HG03060 (cell line): ENCODE measurements at regions not wholly inside any gene's neighbourhood (a gene's known extent, or its start where the extent isn't known, plus 50 kb on each side); places are given as distances from the start of the nearest gene placed in this dataset.
"Not testable (repeated sequence)": the region's sequence is repeated elsewhere in the genome, so short reads cannot be mapped to it uniquely, and the experiment has no call there.

Experiments used
- ATAC-seq: cut with Tn5 transposase; IDR thresholded peaks from one replicate; pipeline ENCODE4 v1.9.1; 2021; ENCODE audit warnings: low read depth, moderate number of reproducible peaks; ENCODE audit not compliant: unreplicated experiment

DNA sequence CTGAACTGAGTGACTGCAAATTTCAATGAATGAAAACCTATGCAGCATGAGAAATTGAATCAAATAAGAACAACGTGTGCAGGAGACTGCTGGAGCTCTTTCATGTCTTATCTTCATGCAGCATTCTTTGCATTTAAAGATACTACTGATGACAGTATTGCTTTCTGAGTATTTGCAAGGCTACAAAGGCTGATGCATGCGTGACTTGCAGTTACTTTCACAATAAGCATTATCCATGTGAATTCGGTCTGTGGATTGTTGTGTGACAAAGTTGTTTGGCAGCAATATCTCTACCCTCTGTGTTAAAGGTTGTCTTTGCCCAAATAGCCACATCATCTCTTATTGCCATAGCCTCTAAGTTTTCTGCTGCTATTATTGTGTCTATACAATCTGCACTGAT, 102.1 kb upstream of the FBXL17 start:
- ATAC-seq = no peak

DNA sequence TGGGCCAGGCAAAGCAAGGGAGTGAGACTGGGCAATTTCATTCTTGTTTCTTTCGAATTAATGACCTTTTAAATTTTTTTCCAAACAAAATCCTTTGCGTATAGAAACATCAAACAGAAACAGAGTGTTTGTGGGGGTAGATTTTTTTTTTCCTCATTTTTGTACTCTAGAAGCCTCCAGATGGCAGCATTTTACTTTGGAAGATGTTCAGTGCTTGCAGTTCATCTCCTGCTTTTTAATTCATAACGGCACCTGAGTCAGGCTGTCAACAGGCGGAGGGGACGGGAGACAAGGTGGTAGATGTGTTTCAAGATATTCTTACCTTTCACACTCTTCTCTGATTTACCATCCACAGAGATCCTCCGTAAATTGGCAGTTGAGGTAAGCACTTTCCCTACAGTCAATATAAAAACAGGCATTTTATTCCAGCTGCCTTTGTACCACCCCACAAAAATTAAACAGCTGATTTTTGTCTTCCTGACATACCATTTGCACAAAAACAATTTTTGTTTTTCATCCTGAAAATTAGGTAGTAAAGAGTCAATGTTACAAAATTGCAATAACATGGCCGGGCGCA, 99.5 kb upstream of the FBXL17 start:
- no peak for ATAC-seq

DNA sequence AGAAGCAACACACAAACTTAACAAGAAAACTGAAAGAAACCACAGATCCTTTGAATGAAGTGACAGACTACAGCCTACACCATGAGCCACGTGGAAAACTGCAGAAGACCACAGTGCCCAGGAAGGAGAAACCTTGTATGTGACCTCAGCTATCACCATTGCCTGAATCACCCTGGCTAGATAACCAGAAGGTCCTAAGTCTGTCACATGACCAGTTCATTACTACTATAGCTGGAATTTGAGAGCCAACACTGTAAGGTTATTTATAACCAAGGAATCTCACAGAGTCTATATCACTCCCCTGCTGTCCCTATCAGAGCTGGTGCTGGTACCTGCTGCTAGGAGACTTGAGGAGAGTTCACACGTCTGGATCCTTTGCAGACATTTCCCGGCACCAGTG, 90.3 kb upstream of the FBXL17 start:
- no peak for ATAC-seq

DNA sequence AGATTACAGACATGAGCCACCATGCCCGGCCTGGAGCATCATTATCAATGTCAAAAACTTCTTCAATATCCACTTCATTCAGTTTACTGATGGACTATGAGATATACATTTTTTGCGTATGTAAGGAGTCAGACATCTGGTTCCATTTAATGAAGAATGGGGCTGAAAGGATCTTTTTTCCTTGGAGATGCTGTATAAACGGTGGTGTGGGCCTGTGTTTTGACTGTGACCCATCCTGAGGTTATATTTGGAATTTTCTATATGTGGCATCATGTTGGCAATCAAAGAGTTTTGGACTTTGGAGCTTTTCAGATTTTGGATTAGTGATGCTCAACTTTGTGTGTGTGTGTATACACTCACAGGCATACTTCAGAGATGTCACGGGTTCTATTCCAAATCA, 85.7 kb upstream of the FBXL17 start:
- no peak for ATAC-seq

DNA sequence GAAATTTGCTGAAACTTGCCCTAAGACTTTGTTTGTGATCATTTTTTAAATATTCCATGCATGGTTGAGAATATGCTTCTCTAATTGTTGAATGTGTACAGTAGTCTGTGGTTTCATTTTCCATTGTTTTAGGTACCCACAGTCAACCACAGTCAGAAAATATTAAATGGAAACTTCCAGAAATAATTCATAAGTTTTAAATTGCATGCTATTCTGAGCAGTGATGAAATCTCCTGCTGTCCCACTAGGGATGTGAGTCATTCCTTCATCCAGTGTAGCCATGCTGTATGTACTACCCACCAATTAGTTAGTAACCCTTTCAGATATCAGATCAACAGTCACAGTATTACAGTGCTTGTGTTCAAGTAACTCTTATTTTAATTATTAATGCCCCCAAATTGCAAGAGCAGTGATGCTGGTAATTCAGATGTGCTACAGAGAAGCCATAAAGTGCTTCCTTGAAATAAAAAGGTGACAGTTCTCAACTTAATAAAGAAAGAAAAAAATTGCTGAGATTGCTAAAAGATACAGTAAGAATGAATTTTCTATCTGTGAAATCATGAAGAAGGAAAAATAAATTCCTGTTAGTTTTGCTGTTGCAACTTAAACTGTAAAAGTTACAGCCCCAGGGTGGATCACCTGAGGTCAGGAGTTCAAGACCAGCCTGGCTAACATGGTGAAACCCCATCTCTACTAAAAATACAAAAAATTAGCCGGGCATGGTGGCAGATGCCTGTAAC, 79.9 kb upstream of the FBXL17 start:
- ATAC-seq = no peak

DNA sequence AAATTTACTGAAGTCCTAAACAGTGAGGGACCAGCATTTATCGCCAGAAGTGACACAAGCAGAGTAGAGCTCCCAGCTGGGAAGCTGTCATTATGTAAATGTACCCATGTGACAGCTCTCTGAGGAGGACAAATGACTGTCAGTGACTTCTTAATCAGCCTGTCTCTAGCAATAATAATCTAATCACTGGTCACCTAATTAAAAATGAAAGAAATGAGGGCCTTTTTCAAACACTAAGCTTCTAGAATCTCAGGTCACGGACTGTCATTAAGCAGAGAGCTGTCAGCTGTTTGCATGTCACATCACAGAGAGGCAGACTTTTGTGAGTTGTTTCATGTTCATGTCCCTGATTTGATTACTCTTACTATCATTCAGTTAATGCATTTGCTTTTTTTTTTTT, 77.9 kb upstream of the FBXL17 start:
- ATAC-seq = no peak

DNA sequence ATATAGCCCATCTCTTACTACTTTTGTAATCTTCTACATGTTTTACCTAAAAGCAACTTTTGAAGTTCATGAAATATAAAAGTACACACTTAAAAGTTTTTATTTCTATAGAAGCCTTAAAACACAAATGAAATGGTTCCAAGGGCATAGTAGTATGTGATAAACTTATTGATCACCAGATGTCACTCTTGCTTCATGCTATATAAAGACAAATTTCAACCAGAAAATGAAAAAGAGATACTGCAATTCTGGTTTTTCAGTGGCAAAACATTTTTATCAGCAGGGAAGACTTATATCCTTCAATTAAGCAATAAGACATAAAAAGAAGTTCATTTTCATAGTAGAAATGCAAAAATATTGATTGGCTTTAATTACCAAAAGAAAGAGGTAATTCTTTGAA, 69.4 kb upstream of the FBXL17 start:
- ATAC-seq = no peak

DNA sequence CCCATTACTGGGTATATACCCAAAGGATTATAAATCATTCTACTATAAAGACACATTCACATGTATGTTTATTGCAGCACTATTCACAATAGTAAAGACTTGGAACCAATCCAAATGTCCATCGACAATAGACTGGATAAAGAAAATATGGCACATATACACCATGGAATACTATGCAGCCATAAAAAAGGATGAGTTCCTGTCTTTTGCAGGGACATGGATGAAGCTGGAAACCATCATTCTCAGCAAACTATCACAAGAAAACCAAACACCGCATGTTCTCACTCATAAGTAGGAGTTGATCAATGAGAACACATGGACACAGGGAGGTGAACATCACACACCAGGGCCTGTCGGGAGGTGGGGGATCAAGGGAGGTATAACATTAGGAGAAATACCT, 62.2 kb upstream of the FBXL17 start:
- not testable (repeated sequence) for ATAC-seq

DNA sequence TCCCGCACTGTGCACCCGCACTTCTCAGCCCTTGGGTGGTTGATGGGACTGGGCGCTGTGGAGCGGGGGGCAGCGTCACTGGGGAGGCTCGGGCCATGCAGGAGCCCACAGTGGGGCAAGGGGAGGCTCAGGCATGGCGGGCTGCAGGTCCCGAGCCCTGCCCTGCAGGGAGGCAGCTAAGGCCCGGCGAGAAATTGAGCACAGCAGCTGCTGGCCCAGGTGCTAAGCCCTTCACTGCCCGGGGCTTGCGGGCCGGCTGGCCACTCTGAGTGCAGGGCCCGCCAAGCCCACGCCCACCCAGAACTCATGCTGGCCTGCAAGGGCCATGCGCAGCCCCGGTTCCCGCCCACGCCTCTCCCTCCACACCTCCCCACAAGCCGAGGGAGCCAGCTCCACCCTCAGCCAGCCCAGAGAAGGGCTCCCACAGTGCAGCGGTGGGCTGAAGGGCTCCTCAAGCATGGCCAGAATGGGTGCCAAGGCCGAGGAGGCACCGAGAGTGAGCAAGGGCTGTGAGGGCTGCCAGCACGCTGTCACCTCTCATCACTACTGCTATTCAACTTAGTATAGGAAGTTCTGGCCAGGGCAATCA, 60.3 kb upstream of the FBXL17 start:
- not testable (repeated sequence) for ATAC-seq

DNA sequence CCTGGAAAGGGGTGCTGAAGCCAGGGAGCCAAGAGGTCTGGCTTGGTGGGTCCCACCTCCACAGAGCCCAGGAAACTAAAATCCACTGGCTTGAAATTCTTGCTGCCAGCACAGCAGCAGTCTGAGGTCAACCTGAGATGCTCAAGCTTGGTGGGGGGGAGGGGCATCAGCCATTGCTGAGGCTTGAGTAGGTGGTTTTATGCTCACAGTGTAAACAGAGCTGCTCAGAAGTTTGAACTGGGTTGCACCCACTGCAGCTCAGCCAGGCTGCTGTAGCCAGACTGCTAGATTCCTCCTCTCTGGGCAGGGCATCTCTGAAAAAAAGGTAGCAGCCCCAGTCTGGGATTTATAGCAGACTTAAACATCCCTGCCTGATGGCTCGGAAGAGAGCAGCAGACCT, 55.5 kb upstream of the FBXL17 start:
- ATAC-seq = no peak

DNA sequence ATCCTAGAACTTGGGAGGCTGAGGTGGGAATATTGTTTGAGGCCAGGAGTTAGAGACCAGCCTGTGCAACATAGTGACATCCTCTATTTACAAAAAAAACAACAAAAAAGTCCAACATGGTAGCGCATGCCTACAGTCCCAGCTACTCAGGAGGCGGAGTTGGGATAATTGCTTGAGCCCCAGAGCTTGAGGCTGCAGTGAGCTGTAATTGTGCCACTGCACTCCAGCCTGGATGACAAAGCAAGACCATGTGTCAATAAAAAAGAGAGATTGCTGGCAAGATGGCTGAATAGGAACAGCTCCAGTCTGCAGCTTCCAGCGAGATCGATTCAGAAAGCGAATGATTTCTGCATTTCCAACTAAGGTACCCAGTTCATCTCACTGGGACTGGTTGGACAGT, 54.8 kb upstream of the FBXL17 start:
- ATAC-seq = no peak

DNA sequence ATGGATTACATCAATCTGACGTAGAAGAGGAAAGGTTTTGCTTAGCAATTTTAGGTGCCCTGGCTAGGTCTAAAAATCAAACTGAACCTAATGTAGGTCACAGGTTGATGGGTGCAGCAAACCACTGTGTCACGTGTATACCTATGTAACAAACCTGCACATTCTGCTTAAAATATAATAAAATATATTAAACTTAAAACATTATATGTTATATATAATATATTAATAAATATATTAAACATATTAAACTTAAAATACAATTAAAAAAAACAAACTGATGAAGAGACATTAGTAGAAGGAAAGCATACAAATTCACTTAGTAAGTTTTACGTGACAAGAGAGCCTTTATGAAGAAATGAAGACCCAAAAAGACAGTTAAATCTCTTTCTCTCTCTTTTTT, 51.7 kb upstream of the FBXL17 start:
- ATAC-seq = no peak

DNA sequence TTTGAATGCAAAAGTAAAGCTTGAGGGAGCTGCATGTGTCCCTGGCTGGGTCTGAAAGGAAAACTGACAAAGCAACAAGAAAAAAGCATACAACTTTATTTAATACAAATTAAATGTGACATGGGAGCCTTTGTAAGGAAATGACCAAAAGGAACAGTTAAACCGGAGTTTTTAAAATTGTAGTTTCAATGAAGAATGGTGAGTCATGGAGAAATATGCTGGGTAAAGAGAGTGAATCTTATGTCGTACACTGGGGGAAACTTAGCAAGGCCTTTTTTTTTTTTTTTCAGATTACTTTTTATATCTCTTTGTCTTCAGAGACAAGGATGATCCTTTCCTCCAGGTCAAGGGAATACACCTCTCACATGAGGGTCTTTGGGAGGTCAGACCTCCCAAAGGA, 50.1 kb upstream of the FBXL17 start:
- ATAC-seq = no peak
